CD4-positive, CD25-positive, alpha-beta regulatory T cell (primary cell): ENCODE measurements at regions not wholly inside any gene's neighbourhood (a gene's known extent, or its start where the extent isn't known, plus 50 kb on each side); places are given as distances from the start of the nearest gene placed in this dataset.

Experiments
- ATAC-seq, 2 donors: fragments of 150-1000 bp; cut with Tn5 transposase; one replicate each; pipeline ENCODE4 v1.10.0; 2021; ENCODE audit warnings: low read depth in 2 of 2, moderate number of reproducible peaks in 2 of 2, moderate library complexity in 1 of 2
- DNase-seq, 3 donors: peaks; one replicate each; pipeline versions ENCODE4 v3.0.0 to v3.0.0-alpha.2; 2012 to 2022; ENCODE audit warnings: mixed read lengths in 1 of 3
- H3K27ac ChIP-seq: one replicate; pipeline ENCODE4 v1.7.0; 2013; ENCODE audit warnings: mild to moderate bottlenecking, low read length; ENCODE audit not compliant: insufficient read depth, poor library complexity, severe bottlenecking
- H3K27me3 ChIP-seq: one replicate; pipeline ENCODE4 v1.7.0; 2013; ENCODE audit warnings: low read length; ENCODE audit not compliant: control insufficient read depth, insufficient read depth
- H3K36me3 ChIP-seq: one replicate; pipeline ENCODE4 v1.7.0; 2013; ENCODE audit warnings: mild to moderate bottlenecking, low read length, moderate library complexity; ENCODE audit not compliant: control insufficient read depth, insufficient read depth
- H3K4me1 ChIP-seq: 2 replicates; pipeline ENCODE4 v1.7.0; 2013; ENCODE audit warnings: mild to moderate bottlenecking, low read length; ENCODE audit not compliant: insufficient read depth, control insufficient read depth, poor library complexity, severe bottlenecking
- H3K4me3 ChIP-seq: one replicate; pipeline ENCODE4 v1.7.0; 2013; ENCODE audit warnings: low read depth, mild to moderate bottlenecking, low read length, moderate library complexity
- H3K9me3 ChIP-seq, 2 experiments: 1 replicate in 1 of 2; 2 replicates in 1 of 2; pipeline ENCODE4 v1.7.0; 2013; ENCODE audit warnings: low read length in 2 of 2, mild to moderate bottlenecking in 1 of 2, moderate library complexity in 1 of 2; ENCODE audit not compliant: control insufficient read depth in 2 of 2
- H3K27ac Mint-ChIP-seq, 3 donors: one replicate each; pipeline ENCODE4 v1.8.0; 2020 to 2022; ENCODE audit warnings: mild to moderate bottlenecking in 3 of 3, mixed read lengths in 3 of 3, moderate library complexity in 2 of 3
- H3K27me3 Mint-ChIP-seq: one replicate; pipeline ENCODE4 v1.8.0; 2022; ENCODE audit warnings: mild to moderate bottlenecking, mixed read lengths
- H3K36me3 Mint-ChIP-seq: one replicate; pipeline ENCODE4 v1.8.0; 2020; ENCODE audit warnings: mixed read lengths
- H3K4me1 Mint-ChIP-seq, 4 donors: one replicate each; pipeline ENCODE4 v1.8.0; 2020 to 2022; ENCODE audit warnings: mixed read lengths in 4 of 4, mild to moderate bottlenecking in 1 of 4
- H3K4me3 Mint-ChIP-seq, 4 donors: one replicate each; pipeline ENCODE4 v1.8.0; 2020 to 2022; ENCODE audit warnings: mild to moderate bottlenecking in 4 of 4, mixed read lengths in 4 of 4, moderate library complexity in 3 of 4
- H3K9me3 Mint-ChIP-seq, 7 donors: one replicate each; pipeline ENCODE4 v1.8.0; 2020 to 2022; ENCODE audit warnings: mixed read lengths in 7 of 7, mild to moderate bottlenecking in 3 of 7, moderate library complexity in 2 of 7

DNA sequence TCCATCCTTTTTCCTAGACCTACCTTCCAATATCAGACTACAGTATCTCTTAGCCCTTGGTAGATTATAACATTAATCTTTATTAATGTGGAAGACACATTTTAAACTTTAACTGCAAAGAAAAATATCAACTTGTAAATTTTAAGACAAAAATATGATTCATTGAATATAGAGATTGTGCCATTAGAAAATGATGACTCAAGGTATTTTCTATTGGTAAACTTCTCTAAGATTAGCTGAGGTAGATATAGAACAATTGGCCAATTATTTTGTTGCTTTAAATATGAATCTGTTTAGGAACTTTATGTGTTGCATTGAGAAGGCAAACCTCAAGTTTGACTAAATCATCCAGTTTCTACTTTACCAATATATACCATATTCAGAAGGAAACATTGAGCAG lies 604.7 kb downstream of the CBLN2 start:
- Histone ChIP-seq H3K9me3 (peaks cover 0 to 4% of the 10 kb centered on the region in 2 experiments), H3K4me1 (no peaks in the 10 kb centered on the region), H3K27me3 (no peaks in the 10 kb centered on the region), H3K36me3 (no peaks in the 10 kb centered on the region), H3K27ac (no peak overlapping the region), H3K4me3 (no peak overlapping the region)
- ATAC-seq (no peak), DNase-seq (no peak)
- Mint-ChIP-seq H3K4me3 (no peak overlapping the region), H3K27me3 (no peaks in the 10 kb centered on the region), H3K4me1 (no peaks in the 10 kb centered on the region), H3K9me3 (peaks cover 0 to 6% (median 2%) of the 10 kb centered on the region in 7 donors), H3K27ac (no peak overlapping the region), H3K36me3 (no peaks in the 10 kb centered on the region)

DNA sequence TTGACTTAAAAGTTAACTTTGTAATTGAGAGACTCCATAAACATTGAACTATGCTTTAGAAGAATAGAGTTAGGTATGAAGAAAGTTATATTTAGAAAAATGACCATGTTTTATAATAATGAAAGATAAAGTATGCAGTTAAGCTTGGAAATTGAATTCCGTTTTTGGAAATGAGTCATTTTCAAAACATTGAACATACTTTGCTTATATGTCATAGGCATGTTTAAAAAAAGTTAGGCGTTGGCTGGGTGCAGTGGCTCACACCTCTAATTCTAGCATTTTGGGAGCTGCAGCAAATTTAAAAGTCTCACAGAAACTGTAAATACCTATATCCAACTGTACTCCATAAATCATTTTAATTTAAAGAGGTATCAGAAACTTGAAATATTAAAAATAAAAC lies 607.4 kb downstream of the CBLN2 start:
- no peaks in the 10 kb centered on the region for H3K4me1 Mint-ChIP-seq
- H3K27ac Mint-ChIP-seq: no peak overlapping the region
- no peaks in the 10 kb centered on the region for H3K27me3 ChIP-seq
- H3K4me3 ChIP-seq: no peak overlapping the region
- peaks cover 0 to 8% of the 10 kb centered on the region in 2 experiments for H3K9me3 ChIP-seq
- H3K9me3 Mint-ChIP-seq: peaks cover 0 to 2% (median 0%) of the 10 kb centered on the region in 7 donors
- no peaks in the 10 kb centered on the region for H3K36me3 Mint-ChIP-seq
- no peak overlapping the region for H3K27ac ChIP-seq
- DNase-seq: no peak
- no peaks in the 10 kb centered on the region for H3K27me3 Mint-ChIP-seq
- H3K4me3 Mint-ChIP-seq: no peak overlapping the region
- H3K4me1 ChIP-seq: no peaks in the 10 kb centered on the region
- ATAC-seq: no peak
- H3K36me3 ChIP-seq: no peaks in the 10 kb centered on the region

DNA sequence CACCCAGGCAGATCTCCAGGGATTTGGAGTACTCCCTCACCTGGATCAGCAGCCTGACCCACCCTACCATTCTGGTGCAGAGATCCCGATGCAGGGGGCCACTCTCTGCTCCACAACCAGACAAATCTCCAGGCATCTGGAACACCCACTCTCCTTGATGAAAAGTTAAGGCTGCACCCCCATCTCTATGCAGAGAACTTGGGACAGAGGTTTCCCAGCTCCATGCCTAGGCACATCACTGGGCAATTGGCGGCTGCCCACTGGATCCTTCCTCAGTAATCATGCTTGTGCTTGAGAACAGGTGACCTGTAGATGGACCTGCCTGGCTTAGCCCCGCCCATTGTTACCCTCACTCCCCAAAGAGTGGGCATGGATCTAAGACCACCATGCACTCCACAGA lies 624.9 kb downstream of the CBLN2 start:
- ATAC-seq (no peak), DNase-seq (no peak)
- no peaks in the 10 kb centered on the region for H3K36me3 Mint-ChIP-seq
- H3K4me3 ChIP-seq: no peak overlapping the region
- H3K27ac ChIP-seq: no peak overlapping the region
- peaks cover 0 to 18% (median 3%) of the 10 kb centered on the region in 7 donors for H3K9me3 Mint-ChIP-seq
- H3K4me3 Mint-ChIP-seq: no peak overlapping the region
- no peaks in the 10 kb centered on the region for H3K4me1 ChIP-seq
- peaks cover 0 to 2% of the 10 kb centered on the region in 2 experiments for H3K9me3 ChIP-seq
- no peaks in the 10 kb centered on the region for H3K36me3 ChIP-seq
- no peak overlapping the region for H3K27ac Mint-ChIP-seq
- no peaks in the 10 kb centered on the region for H3K27me3 ChIP-seq
- no peaks in the 10 kb centered on the region for H3K27me3 Mint-ChIP-seq
- H3K4me1 Mint-ChIP-seq: no peaks in the 10 kb centered on the region

DNA sequence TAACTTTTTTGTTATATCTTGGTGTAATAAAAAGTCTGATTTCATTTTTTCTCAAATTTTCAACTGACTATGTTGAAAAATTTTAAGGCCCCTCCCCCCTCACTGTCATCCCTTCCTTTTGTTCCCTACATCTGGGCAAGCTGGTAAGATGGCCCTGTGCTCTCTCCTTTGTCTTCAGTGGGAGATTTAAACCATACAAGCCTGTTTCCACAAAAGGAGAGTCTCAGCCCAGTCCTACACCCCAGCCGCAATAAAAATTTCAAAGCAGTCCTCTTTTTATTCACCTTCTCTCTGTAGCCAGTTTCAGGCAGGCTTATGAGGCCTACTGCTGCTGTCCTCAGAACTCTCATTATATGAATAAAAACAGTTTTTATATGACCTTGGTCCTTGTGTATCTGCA lies 630.5 kb downstream of the CBLN2 start:
- no peak overlapping the region for H3K4me3 Mint-ChIP-seq
- no peaks in the 10 kb centered on the region for H3K4me1 Mint-ChIP-seq
- DNase-seq: no peak
- no peaks in the 10 kb centered on the region for H3K9me3 ChIP-seq
- no peak overlapping the region for H3K27ac ChIP-seq
- H3K4me1 ChIP-seq: no peaks in the 10 kb centered on the region
- no peaks in the 10 kb centered on the region for H3K27me3 ChIP-seq
- H3K36me3 Mint-ChIP-seq: no peaks in the 10 kb centered on the region
- no peak for ATAC-seq
- H3K27ac Mint-ChIP-seq: no peak overlapping the region
- no peaks in the 10 kb centered on the region for H3K36me3 ChIP-seq
- no peak overlapping the region for H3K4me3 ChIP-seq
- peaks cover 0 to 5% (median 2%) of the 10 kb centered on the region in 7 donors for H3K9me3 Mint-ChIP-seq
- no peaks in the 10 kb centered on the region for H3K27me3 Mint-ChIP-seq

DNA sequence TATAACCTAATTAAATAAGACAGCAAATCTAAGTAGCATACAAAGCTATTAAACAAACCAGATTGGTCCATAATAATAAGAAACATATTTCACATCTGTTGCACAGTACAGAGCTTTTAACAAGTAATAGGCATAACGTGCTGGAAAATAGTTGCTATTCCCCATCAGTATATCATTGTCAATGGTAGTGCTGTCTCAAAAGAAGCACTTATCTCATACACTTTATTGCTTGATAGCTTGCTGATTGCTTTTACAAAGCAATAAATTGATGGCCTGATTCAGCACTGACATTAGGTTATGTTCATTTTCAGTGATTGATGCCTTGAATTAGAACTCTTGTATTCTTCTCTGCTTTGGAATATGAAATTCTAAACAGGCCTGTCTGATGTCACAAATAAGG lies 641.7 kb downstream of the CBLN2 start:
- H3K9me3 ChIP-seq: peaks cover 0 to 12% of the 10 kb centered on the region in 2 experiments
- no peaks in the 10 kb centered on the region for H3K36me3 ChIP-seq
- H3K4me1 ChIP-seq: no peaks in the 10 kb centered on the region
- H3K4me3 Mint-ChIP-seq: no peak overlapping the region
- no peak overlapping the region for H3K27ac ChIP-seq
- no peak for DNase-seq
- H3K9me3 Mint-ChIP-seq: peaks cover 0 to 7% (median 4%) of the 10 kb centered on the region in 7 donors
- no peaks in the 10 kb centered on the region for H3K27me3 Mint-ChIP-seq
- H3K4me1 Mint-ChIP-seq: no peaks in the 10 kb centered on the region
- no peaks in the 10 kb centered on the region for H3K27me3 ChIP-seq
- no peaks in the 10 kb centered on the region for H3K36me3 Mint-ChIP-seq
- ATAC-seq: no peak
- no peak overlapping the region for H3K27ac Mint-ChIP-seq
- no peak overlapping the region for H3K4me3 ChIP-seq

DNA sequence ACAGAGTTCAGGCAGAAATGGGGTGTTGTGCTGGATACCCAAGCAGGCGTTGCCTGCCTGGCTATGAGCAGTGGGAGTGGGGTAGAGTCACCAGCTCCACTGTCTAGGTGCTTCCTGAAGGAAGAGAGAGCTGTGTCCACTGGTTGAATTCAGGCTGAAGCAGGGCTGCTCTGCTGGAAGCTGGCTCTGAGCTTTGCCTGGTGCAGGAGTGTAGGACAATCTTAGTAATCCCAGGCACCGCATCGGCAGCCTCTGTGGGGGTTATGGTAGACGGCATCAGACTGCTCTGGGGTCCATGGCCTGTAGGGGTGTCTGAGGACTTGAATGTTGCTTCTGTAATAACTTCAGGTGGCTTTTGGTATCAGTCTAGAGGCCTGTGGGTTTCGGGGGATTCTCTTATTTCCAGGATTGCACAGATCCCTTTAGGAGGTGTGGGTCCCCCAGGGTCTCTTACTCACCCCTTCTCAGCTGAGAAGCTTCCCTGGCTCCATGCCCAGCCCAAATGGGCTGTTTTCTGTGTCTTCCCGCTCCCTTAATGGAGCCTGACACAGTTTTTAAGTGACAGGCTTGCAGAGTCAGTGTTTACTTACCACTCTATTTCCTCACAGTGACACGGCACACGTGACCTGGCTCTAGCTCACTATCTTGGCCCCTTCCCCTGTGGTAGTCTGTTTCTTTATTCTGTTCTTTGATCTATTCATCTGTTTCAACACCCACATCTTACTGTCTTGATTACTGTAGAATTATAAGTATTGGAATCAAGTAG lies 644.3 kb downstream of the CBLN2 start:
- no peak for ATAC-seq
- no peaks in the 10 kb centered on the region for H3K4me1 ChIP-seq
- Mint-ChIP-seq H3K4me1 (no peaks in the 10 kb centered on the region), H3K27ac (no peak overlapping the region), H3K36me3 (no peaks in the 10 kb centered on the region), H3K9me3 (peaks cover 0 to 11% (median 4%) of the 10 kb centered on the region in 7 donors), H3K27me3 (no peaks in the 10 kb centered on the region), H3K4me3 (no peak overlapping the region)
- DNase-seq: no peak
- no peak overlapping the region for H3K27ac ChIP-seq
- H3K27me3 ChIP-seq: no peaks in the 10 kb centered on the region
- H3K9me3 ChIP-seq: peaks cover 0 to 12% of the 10 kb centered on the region in 2 experiments
- no peak overlapping the region for H3K4me3 ChIP-seq
- no peaks in the 10 kb centered on the region for H3K36me3 ChIP-seq

DNA sequence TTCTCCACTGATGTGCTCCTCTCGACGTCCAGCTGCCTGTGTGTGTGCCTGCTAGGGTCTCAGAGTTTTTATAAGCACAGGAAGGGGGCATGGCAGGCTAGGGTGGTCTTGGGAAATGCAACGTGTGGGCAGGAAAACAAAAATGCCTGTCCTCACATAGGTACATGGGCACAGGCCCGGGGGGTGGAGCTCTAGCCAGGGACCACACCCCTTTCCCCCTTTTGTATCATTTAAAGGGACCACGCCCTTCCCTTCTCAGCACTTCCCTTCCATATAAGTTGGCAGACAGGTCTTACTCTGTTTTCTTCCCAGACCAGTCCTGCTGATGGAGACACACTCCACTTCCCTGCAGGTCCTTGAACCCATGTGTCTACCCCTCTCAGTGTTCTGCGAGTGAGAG lies 645.0 kb downstream of the CBLN2 start:
- Histone ChIP-seq H3K36me3 (no peaks in the 10 kb centered on the region), H3K9me3 (peaks cover 0 to 12% of the 10 kb centered on the region in 2 experiments), H3K27ac (no peak overlapping the region), H3K4me3 (no peak overlapping the region), H3K27me3 (no peaks in the 10 kb centered on the region), H3K4me1 (no peaks in the 10 kb centered on the region)
- Mint-ChIP-seq H3K36me3 (no peaks in the 10 kb centered on the region), H3K4me3 (no peak overlapping the region), H3K9me3 (peaks cover 0 to 11% (median 4%) of the 10 kb centered on the region in 7 donors), H3K27me3 (no peaks in the 10 kb centered on the region), H3K4me1 (no peaks in the 10 kb centered on the region), H3K27ac (no peak overlapping the region)
- no peak for DNase-seq
- no peak for ATAC-seq

DNA sequence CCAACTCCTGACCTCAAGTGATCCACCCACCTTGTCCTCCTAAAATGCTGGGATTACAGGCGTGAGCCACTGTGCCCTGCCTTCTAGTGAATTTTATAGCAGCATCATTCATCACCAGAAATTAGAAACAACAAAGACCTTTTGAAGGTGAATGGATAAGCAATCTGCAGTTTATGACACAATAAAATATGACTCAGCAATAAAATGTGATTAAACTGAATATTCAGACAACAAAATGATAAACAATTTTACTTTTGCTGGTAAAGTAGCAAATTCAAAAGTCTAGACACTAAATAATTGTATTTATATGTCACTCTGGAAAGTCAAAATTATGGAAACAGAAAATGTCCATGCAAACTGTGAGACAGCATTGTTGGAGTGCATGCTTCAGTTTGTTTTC lies 656.6 kb downstream of the CBLN2 start:
- DNase-seq (no peak), ATAC-seq (no peak)
- Mint-ChIP-seq H3K27ac (no peak overlapping the region), H3K4me3 (no peak overlapping the region), H3K9me3 (peaks cover 0 to 5% (median 2%) of the 10 kb centered on the region in 7 donors), H3K4me1 (no peaks in the 10 kb centered on the region), H3K36me3 (no peaks in the 10 kb centered on the region), H3K27me3 (no peaks in the 10 kb centered on the region)
- Histone ChIP-seq H3K4me3 (no peak overlapping the region), H3K27me3 (no peaks in the 10 kb centered on the region), H3K36me3 (no peaks in the 10 kb centered on the region), H3K4me1 (no peaks in the 10 kb centered on the region), H3K27ac (no peak overlapping the region), H3K9me3 (no peaks in the 10 kb centered on the region)
